OCI-LY3 (cell line): ENCODE measurements at regions not wholly inside any gene's neighbourhood (a gene's known extent, or its start where the extent isn't known, plus 50 kb on each side); places are given as distances from the start of the nearest gene placed in this dataset.

Experiments used
- H2AFZ ChIP-seq: fragments of 200-600, 300-600 bp; shearing (Covaris generic); 2 replicates; pipeline ENCODE4 v1.6.0; 2014; ENCODE audit warnings: antibody characterized with exemption, low read depth, low read length
- H3K27ac ChIP-seq: fragments of 200-600, 300-600 bp; sonication (generic); 2 replicates; pipeline ENCODE4 v1.5.1; 2014; ENCODE audit warnings: mild to moderate bottlenecking, low read length, moderate library complexity, mixed read lengths
- H3K27me3 ChIP-seq: fragments of 200-600, 300-600 bp; sonication (generic); 2 replicates; pipeline ENCODE4 v1.6.1; 2014; ENCODE audit warnings: low read depth, low read length, mixed read lengths
- H3K36me3 ChIP-seq: fragments of 200-600, 300-600 bp; sonication (generic); replicated peaks from 2 replicates; pipeline ENCODE3; 2014; ENCODE audit warnings: low read depth, low read length, mixed read lengths
- H3K4me1 ChIP-seq: fragments of 300-600, 200-600 bp; sonication (generic); 2 replicates; pipeline ENCODE4 v1.6.1; 2014; ENCODE audit warnings: low read length, mixed read lengths
- H3K4me2 ChIP-seq: fragments of 200-600, 300-600 bp; sonication (generic); 2 replicates; pipeline ENCODE4 v1.6.1; 2014; ENCODE audit warnings: low read length, mixed read lengths
- H3K4me3 ChIP-seq: fragments of 300-600, 200-600 bp; sonication (generic); 2 replicates; pipeline ENCODE4 v1.5.1; 2014; ENCODE audit warnings: antibody characterized with exemption, mild to moderate bottlenecking, low read length, moderate library complexity
- H3K79me2 ChIP-seq: fragments of 300-600, 200-600 bp; shearing (Covaris generic); 2 replicates; pipeline ENCODE4 v1.6.1; 2014; ENCODE audit warnings: mild to moderate bottlenecking, low read length, mixed read lengths
- H3K9ac ChIP-seq: fragments of 300-600, 200-600 bp; shearing (Covaris generic); 2 replicates; pipeline ENCODE4 v1.6.0; 2014; ENCODE audit warnings: mild to moderate bottlenecking, low read length, moderate library complexity
- H3K9me3 ChIP-seq: fragments of 200-600, 300-600 bp; shearing (Covaris generic); 2 replicates; pipeline ENCODE4 v1.6.1; 2014; ENCODE audit warnings: low read length, mixed read lengths; ENCODE audit not compliant: insufficient read depth
- H4K20me1 ChIP-seq: fragments of 200-600, 300-600 bp; sonication (generic); 2 replicates; pipeline ENCODE4 v1.6.1; 2016; ENCODE audit warnings: low read length, mixed read lengths; ENCODE audit not compliant: insufficient read depth
- CTCF ChIP-seq: fragments of 200-600, 300-600 bp; sonication (generic); IDR thresholded peaks from 2 replicates; pipeline ENCODE4 v1.5.1; 2014; ENCODE audit warnings: antibody characterized with exemption, low read length, low read depth
- EZH2phosphoT487 ChIP-seq: fragments of 200-600 bp; shearing (Covaris generic); IDR thresholded peaks from 2 replicates; pipeline ENCODE4 v1.6.1; 2018; ENCODE audit warnings: antibody characterized with exemption, mixed run types, low read depth

- Histone ChIP-seq H3K27me3 (no peaks in the 10 kb centered on the region), H3K4me1 (peaks cover 3% of the 10 kb centered on the region; the same call in 1 of the 2 replicates), H2AFZ (no peak overlapping the region; the same call in 1 of the 2 replicates), H3K4me3 (no peak overlapping the region), H3K4me2 (no peak overlapping the region), H3K27ac (no peak overlapping the region), H3K36me3 (no peaks in the 10 kb centered on the region), H4K20me1 (no peaks in the 10 kb centered on the region), H3K9ac (no peak overlapping the region), H3K79me2 (no peaks in the 10 kb centered on the region), H3K9me3 (no peaks in the 10 kb centered on the region)
- no peak for TF ChIP-seq CTCF
These were observed 167.9 kb downstream of the CBLN2 start for GRCh38 chr18:72376256-72376655.

- H3K36me3 ChIP-seq: no peaks in the 10 kb centered on the region
- TF ChIP-seq EZH2phosphoT487 (no peak), CTCF (no peak)
These were observed 168.5 kb downstream of the CBLN2 start for GRCh38 chr18:72375618-72376017.

GRCh38 chr18:72372076-72372475 is 172.1 kb downstream of the CBLN2 start:
- no peak overlapping the region for H3K4me3 ChIP-seq
- H3K27ac ChIP-seq: no peak overlapping the region
- peaks cover 3% of the 10 kb centered on the region; the same call in 1 of the 2 replicates for H3K4me1 ChIP-seq
- peaks cover 5% of the 10 kb centered on the region; the same call in 1 of the 2 replicates for H3K9me3 ChIP-seq
- H4K20me1 ChIP-seq: no peaks in the 10 kb centered on the region
- H3K79me2 ChIP-seq: no peaks in the 10 kb centered on the region
- TF ChIP-seq EZH2phosphoT487: no peak
- no peak for TF ChIP-seq CTCF
- no peak overlapping the region for H3K4me2 ChIP-seq
- H3K36me3 ChIP-seq: no peaks in the 10 kb centered on the region
- H3K9ac ChIP-seq: no peak overlapping the region
- no peaks in the 10 kb centered on the region for H3K27me3 ChIP-seq
- H2AFZ ChIP-seq: no peak overlapping the region

More at GRCh38 chr18:72375618-72376017, 168.5 kb downstream of the CBLN2 start:
- Histone ChIP-seq H3K27ac (no peak overlapping the region), H4K20me1 (no peaks in the 10 kb centered on the region), H3K9me3 (no peaks in the 10 kb centered on the region), H3K4me3 (no peak overlapping the region), H3K4me1 (peaks cover 3% of the 10 kb centered on the region; the same call in 1 of the 2 replicates), H2AFZ (no peak overlapping the region), H3K9ac (no peak overlapping the region), H3K79me2 (no peaks in the 10 kb centered on the region), H3K4me2 (no peak overlapping the region), H3K27me3 (no peaks in the 10 kb centered on the region)

- Histone ChIP-seq H3K36me3 (no peaks in the 10 kb centered on the region), H3K4me1 (no peaks in the 10 kb centered on the region), H3K9me3 (peaks cover 5% of the 10 kb centered on the region; the same call in 1 of the 2 replicates), H3K9ac (no peak overlapping the region), H3K27me3 (no peaks in the 10 kb centered on the region), H3K4me3 (no peak overlapping the region), H3K27ac (no peak overlapping the region), H3K4me2 (no peak overlapping the region), H4K20me1 (no peaks in the 10 kb centered on the region), H3K79me2 (no peaks in the 10 kb centered on the region), H2AFZ (no peak overlapping the region)
- TF ChIP-seq CTCF (no peak), EZH2phosphoT487 (no peak)
These were observed 175.8 kb downstream of the CBLN2 start for GRCh38 chr18:72368308-72368707.
